ENCODE measurements at regions not wholly inside any gene's neighbourhood (a gene's known extent, or its start where the extent isn't known, plus 50 kb on each side); places are given as distances from the start of the nearest gene placed in this dataset.
A peak's percentile ranks its signal among the peaks of the same experiment; 100 is the strongest.

GRCh38 chr10:31604646-31605170, 285.7 kb downstream of the ZEB1 start:
- DNase-seq = no peak

- DNase-seq = peak; percentile 74 to 94
Observed at GRCh38 chr10:31604096-31604495, 285.1 kb downstream of the ZEB1 start.

- DNase-seq = peak; percentile 84 to 90
Observed at GRCh38 chr10:31603235-31604087, 284.4 kb downstream of the ZEB1 start.

DNA sequence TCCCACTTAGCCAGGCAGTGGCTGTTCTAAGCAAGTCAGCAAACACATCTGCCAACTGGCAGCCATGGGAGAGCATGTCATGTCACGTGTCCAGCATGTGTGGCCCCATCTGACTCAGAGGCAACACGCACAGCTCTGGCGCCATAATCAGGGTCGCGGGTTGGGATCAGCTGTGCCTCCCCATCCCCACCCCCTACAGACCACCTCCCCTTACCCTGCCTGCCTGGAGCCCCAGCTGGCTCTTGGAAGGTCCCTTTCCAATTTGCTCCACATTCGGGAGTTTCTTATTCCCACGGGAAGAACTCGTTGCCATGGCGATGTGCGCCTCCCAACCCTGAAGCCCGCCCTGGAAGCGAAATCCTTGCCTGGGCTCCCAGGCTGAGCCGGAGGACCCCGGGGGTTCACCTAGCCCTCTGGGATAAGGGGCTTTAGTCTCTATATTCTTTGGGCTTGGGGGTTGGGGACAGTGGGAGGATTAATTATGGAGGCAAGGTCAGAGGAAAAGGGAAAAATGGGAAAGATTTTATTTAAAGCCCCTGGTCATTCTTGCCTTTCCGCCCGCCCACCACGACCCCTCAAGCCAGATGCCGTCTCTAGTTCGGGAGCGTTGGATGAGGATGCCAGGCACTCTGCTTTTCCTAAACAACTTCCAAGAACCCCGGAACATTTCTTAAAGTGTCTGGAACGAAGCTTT, 283.7 kb downstream of the ZEB1 start:
- DNase-seq = peak; percentile 39 to 75

DNA sequence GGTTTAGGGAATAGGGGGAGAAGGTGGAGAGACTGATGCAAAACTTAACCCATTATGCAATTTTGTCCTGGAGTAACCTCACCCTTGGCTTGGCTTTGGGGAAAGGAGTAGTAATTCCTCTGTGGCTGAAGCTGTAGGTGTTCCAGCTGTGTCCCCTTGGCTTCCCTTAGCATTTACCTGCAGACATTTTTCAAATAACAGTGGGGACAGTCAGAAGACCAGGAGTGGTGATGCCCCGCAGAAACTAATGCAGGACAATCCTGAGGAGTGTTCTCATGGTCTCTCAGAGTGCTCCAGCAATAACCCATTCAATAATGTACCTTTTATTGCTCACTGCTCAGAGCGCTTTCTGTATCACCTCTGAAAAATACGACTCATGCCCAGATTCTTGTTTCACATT, 282.1 kb downstream of the ZEB1 start:
- no peak for DNase-seq

GRCh38 chr10:31599626-31600504, 280.8 kb downstream of the ZEB1 start:
- peak; percentile 36 to 67 for DNase-seq

GRCh38 chr10:31596765-31597164, 277.7 kb downstream of the ZEB1 start:
- DNase-seq = peak in 1 of 2 experiments; percentile 2

GRCh38 chr10:31595992-31596391, 277.0 kb downstream of the ZEB1 start:
- DNase-seq = no peak

DNA sequence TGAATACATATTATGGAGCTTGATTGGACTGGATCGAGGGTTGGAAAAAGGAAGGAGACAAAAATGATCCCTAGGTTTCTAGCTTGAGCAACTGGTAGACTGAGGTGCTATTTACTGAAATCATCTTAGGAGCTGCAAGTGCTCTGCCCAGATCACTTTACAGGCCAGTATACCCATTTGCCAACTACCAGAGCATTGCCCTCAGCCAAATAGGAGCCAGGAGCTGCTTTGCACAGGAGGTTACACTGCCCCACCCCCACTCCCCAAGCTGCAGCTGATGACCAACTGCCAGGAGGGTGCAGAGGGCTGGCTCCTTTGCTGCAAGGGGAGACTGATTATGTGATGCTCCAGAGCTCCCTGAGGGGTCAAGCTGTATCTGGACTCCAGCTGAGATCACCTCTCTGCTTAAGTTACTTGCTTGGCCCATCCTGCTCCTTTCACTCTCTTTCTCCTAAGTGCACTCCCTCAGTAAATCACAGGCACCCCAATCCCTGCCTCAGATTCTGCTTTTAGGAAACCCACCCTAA, 275.4 kb downstream of the ZEB1 start:
- DNase-seq = no peak

DNA sequence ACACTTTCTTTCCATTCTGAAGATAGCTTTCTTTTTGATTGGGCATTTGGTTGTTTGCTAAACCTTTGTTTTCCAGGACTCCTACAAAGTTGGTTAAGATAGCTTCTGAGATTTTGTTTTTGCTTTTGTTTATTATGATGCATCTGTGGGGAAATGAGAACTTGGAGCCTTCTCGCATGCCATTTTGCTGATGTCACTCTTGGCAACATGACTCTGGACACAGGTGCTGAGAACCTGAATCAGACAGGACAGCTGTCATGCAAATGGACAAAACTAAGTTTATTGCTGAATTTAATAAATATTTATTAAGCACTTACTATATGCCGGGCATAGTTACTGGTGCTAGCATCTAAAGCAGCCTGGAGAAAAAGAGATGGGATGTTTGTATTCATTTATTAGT, 274.1 kb downstream of the ZEB1 start:
- DNase-seq = no peak

- no peak for DNase-seq
Observed at GRCh38 chr10:31591569-31591968, 272.6 kb downstream of the ZEB1 start.

DNA sequence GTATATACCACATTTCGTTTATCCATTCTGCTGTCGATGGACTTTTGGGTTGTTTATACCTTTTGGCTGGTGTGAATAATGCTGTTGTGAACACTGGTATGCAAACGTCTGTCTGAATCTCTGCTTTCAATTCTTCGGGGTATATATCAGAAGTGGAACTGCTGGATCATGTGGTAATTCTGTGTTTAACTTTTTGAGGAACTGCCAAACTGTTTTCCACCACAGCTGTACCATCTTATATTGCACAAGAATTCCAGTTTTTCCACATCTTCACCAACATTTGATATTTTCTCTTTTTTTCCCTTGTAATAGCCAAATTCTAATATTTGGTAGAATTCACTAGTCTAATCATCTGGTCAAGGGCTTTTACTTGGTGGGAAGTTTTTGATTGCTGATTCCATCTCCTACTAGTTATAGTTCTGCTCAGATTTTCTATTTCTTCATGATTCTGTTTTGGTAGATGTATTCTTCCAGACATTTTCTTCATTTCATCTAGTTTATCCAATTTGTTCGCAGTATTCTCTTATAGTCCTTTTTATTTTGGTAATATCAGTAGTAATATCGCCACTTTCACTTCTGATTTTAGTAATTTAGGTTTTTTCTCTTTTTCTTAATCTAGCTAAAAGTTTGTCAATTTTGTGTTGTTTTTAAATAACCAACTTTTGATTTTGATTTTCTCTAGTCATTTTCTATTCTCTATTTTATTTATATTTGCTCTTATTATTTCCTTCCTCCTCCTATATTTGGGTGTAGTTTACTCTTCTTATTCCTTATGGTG, 271.2 kb downstream of the ZEB1 start:
- DNase-seq = no peak

DNA sequence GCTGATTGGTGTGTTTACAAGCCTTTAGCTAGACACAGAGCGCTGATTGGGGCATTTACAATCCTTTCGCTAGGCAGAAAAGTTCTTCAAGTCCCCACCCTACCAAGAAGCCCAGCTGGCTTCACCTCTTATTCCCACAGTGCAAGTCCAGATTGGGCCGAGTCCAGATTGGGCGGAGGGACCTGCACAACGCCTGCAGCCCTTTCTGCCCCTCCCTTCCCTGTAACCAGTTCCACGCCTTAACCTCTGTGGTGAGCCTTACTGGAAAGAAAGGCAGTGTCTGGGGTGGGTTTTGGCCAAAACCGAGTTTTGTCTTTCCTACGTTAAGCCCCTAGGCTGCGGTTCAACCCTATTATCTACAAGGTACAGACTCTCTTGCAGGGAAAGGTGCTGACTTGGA, 268.7 kb downstream of the ZEB1 start:
- no peak for DNase-seq

DNA sequence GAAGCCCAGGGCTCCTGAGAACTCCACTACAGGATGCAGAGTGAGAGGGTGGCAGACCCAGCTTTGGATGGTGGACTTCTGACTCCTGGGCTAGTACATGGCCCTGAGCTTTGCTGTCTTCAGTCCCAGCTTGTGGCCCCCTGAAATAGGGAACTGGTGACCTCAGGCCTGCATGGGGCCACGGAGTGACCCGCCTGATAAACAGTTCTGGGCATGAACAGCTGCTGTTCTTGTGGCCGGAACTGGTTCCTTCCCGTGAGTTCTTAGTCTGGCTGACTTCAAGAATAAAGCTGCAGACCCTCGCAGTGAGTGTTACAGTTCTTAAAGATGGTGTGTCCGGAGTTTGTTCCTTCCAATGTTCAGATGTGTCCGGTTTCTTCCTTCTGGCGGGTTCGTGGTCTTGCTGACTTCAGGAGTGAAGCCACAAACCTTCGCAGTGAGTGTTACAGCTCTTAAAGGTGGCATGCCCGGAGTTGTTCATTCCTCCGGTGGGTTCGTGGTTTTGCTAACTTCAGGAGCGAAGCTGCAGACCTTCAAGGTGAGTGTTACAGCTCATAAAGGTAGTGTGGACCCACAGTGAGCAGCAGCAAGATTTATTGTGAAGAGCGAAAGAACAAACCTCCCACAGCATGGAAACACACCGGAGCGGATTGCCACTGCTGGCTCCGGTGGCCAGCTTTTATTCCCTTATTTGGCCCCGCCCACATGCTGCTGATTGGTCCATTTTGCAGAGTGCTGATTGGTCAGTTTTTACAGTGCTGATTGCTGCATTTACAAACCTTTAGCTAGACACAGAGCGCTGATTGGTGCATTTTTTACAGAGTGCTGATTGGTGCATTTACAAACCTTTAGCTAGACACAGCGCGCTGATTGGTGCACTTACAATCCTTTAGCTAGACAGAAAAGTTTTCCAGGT, 268.0 kb downstream of the ZEB1 start:
- no peak for DNase-seq

- DNase-seq = no peak
Observed at GRCh38 chr10:31584876-31585275, 265.9 kb downstream of the ZEB1 start.

- no peak for DNase-seq
Observed at GRCh38 chr10:31584098-31584631, 265.1 kb downstream of the ZEB1 start.

DNA sequence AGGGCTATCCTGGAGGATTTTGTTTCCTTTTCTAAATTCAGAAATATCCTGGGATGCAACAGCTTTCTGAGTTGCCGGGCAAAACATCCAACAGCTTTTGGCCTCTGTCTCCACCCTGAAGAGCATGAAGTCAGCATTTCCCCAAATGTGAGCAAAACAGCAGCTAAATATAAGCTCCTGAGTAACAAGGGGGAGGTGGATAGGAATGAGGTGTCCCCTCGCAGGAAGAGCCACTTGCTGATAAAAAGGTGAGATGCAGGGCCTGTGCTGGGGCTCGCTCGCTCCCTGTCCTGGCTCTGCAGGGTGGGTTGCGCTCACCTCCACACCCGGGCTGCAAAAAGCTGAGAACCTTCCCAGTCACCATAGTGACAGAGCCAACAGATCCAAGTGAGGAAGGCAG, 264.3 kb downstream of the ZEB1 start:
- DNase-seq = no peak

DNA sequence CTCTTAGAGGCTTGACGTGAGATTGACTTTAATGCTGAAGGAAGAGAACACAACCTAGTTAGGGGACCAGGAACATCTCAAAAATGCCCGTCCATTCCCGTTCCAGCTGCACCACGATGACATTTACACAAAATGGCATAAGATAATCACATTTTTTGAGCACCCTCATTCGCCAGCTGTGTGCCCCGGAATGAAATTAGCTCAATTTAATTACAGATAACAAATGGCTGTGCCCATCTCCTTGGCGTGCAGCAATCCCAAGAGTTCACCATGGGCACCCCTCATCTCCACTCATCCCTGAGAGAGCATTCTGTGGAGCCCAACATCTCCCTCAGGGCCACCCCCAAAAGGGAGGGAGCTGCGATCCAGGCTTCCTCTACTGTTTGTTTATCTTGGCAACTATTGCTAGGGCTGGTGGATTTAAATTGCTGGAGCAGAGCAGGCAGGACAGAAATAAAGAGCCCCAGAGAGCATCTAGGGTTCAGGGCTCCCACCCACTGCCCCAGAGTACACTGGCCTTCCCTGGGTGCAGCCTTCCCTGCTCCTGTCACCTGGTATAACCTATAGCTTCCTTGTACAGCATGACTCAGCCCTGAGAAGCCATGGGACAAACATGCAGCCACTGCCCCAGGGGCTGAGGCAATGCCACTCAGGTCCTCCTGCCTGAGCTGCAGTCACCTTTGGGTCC, 263.5 kb downstream of the ZEB1 start:
- no peak for DNase-seq

DNA sequence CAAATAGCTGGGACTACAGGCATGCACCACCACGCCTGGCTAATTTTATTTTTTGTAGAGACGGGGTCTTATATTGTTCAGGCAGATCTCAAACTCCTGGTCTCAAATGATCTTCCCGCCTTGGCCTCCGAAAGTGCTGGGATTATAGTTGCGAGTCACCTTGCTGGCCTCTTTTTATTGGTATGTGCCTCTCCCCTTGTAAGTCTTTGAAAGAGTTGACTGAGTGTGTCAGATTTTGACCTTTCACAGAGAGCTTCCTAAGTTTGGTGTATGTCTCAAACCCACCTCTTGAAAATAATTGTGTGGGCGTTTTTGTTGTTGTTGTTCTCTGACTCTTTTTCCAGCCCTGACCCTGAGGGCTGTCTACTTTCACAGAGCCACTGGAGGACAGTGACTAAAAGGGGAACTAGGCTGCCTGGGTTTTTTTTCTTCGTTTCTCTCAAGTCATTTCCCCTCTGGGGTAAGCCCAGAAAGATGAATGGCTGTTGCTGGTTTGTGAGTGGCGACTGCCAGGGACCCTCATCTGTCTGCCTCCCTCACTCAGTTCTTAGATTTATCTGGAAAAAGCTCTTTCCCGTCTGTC, 262.8 kb downstream of the ZEB1 start:
- DNase-seq = no peak

GRCh38 chr10:31580646-31581045, 261.6 kb downstream of the ZEB1 start:
- DNase-seq = no peak

All from NCI-H524 (cell line).